IMR-90 (cell line): ENCODE measurements at regions not wholly inside any gene's neighbourhood (a gene's known extent, or its start where the extent isn't known, plus 50 kb on each side); places are given as distances from the start of the nearest gene placed in this dataset.

Experiments used
- ATAC-seq: fragments of 200-7000 bp; cut with Tn5 transposase; 2 replicates; pipeline ENCODE4 v1.9.1; 2020; ENCODE audit warnings: low read depth, mild to moderate bottlenecking, moderate library complexity
- BruUV-seq: library from RNA; stranded (reverse); fragments of 400-500 nt; replicated peaks from 2 replicates; lab custom pipeline; 2021; lab: Mats Ljungman, UMichigan
- CTCF ChIA-PET: fragments of 300-600 bp; formaldehyde crosslinking; extraction: SDS; loops from one replicate; lab custom pipeline; 2021; ENCODE audit warnings: antibody characterized with exemption; lab: Yijun Ruan, JAX
- POLR2A ChIA-PET: fragments of 300-600 bp; sonication (Branson Sonifier 250); formaldehyde crosslinking; loops from one replicate; lab custom pipeline; 2022; ENCODE audit warnings: antibody characterized with exemption; ENCODE audit not compliant: unreplicated experiment; lab: Charles Lee
- DNase-seq: peaks from one replicate; pipeline ENCODE4 v3.0.0; 2013
- H2AFZ ChIP-seq: replicated peaks from 2 replicates; pipeline ENCODE3; 2013; ENCODE audit warnings: low read length, mild to moderate bottlenecking; ENCODE audit not compliant: poor library complexity
- H2AK5ac ChIP-seq: 2 replicates; pipeline ENCODE4 v1.6.1; 2013; ENCODE audit warnings: low read depth, low read length, inconsistent platforms
- H2AK9ac ChIP-seq: replicated peaks from 2 replicates; pipeline ENCODE3; 2013; ENCODE audit warnings: mild to moderate bottlenecking, low read depth, low read length, moderate library complexity; ENCODE audit not compliant: poor library complexity
- H2BK120ac ChIP-seq: 2 replicates; pipeline ENCODE4 v1.6.1; 2013; ENCODE audit warnings: low read depth, low read length, inconsistent platforms
- H2BK15ac ChIP-seq: 3 replicates; pipeline ENCODE4 v1.6.1; 2013; ENCODE audit warnings: low read depth, low read length, inconsistent platforms
- H2BK20ac ChIP-seq: 2 replicates; pipeline ENCODE4 v1.6.1; 2013; ENCODE audit warnings: low read depth, mild to moderate bottlenecking, inconsistent platforms, low read length, moderate library complexity
- H2BK5ac ChIP-seq: 2 replicates; pipeline ENCODE4 v1.6.1; 2013; ENCODE audit warnings: mild to moderate bottlenecking, low read depth, low read length, inconsistent platforms; ENCODE audit not compliant: poor library complexity, severe bottlenecking
- H3K14ac ChIP-seq: replicated peaks from 2 replicates; pipeline ENCODE4 v1.6.1; 2013; ENCODE audit warnings: low read depth, low read length, inconsistent platforms
- H3K18ac ChIP-seq: 2 replicates; pipeline ENCODE4 v1.6.1; 2013; ENCODE audit warnings: low read depth, low read length, control low read depth
- H3K23ac ChIP-seq: 2 replicates; pipeline ENCODE4 v1.6.1; 2013; ENCODE audit warnings: low read depth, low read length, inconsistent platforms
- H3K27ac ChIP-seq: 2 replicates; pipeline ENCODE4 v1.5.1; 2013; ENCODE audit warnings: mild to moderate bottlenecking, control low read depth, low read length; ENCODE audit not compliant: insufficient read depth
- H3K27me3 ChIP-seq: 2 replicates; pipeline ENCODE4 v1.6.1; 2013; ENCODE audit warnings: low read length; ENCODE audit not compliant: control insufficient read depth, insufficient read depth
- H3K36me3 ChIP-seq: 2 replicates; pipeline ENCODE4 v1.6.1; 2013; ENCODE audit warnings: low read length, mixed read lengths; ENCODE audit not compliant: control insufficient read depth, insufficient read depth
- H3K4ac ChIP-seq: 2 replicates; pipeline ENCODE4 v1.6.1; 2013; ENCODE audit warnings: low read depth, low read length, inconsistent platforms
- H3K4me1 ChIP-seq: 2 replicates; pipeline ENCODE4 v1.6.1; 2013; ENCODE audit warnings: low read length, mixed read lengths; ENCODE audit not compliant: control insufficient read depth, insufficient read depth
- H3K4me2 ChIP-seq: 2 replicates; pipeline ENCODE4 v1.6.1; 2013; ENCODE audit warnings: low read depth, mild to moderate bottlenecking, control low read depth, low read length, moderate library complexity
- H3K4me3 ChIP-seq: 2 replicates; pipeline ENCODE4 v1.5.1; 2013; ENCODE audit warnings: low read depth, mild to moderate bottlenecking, control low read depth, low read length, moderate library complexity; ENCODE audit not compliant: insufficient read depth
- H3K56ac ChIP-seq: 2 replicates; pipeline ENCODE4 v1.6.1; 2013; ENCODE audit warnings: low read length, inconsistent platforms; ENCODE audit not compliant: insufficient read depth; ENCODE audit errors: extremely low read depth
- H3K79me1 ChIP-seq, 2 experiments: 2 replicates each; pipeline ENCODE4 v1.6.1; 2013; ENCODE audit warnings: low read length in 2 of 2, inconsistent platforms in 1 of 2, low read depth in 1 of 2
- H3K9ac ChIP-seq: 2 replicates; pipeline ENCODE4 v1.6.1; 2013; ENCODE audit warnings: low read depth, low read length, control low read depth
- H3K9me1 ChIP-seq: 2 replicates; pipeline ENCODE4 v1.6.1; 2013; ENCODE audit warnings: low read length, inconsistent platforms; ENCODE audit not compliant: insufficient read depth
- H3K9me3 ChIP-seq: 2 replicates; pipeline ENCODE4 v1.6.1; 2013; ENCODE audit warnings: low read length; ENCODE audit not compliant: control insufficient read depth, insufficient read depth
- H4K20me1 ChIP-seq: 2 replicates; pipeline ENCODE4 v1.6.1; 2013; ENCODE audit warnings: low read length, inconsistent platforms; ENCODE audit not compliant: insufficient read depth
- H4K5ac ChIP-seq: 2 replicates; pipeline ENCODE4 v1.6.1; 2013; ENCODE audit warnings: mild to moderate bottlenecking, low read depth, low read length, control low read depth
- H4K8ac ChIP-seq, 2 experiments: 2 replicates each; pipeline ENCODE4 v1.6.1; 2013; ENCODE audit warnings: low read depth in 2 of 2, low read length in 2 of 2, control low read depth in 1 of 2, inconsistent platforms in 1 of 2
- H4K91ac ChIP-seq: 2 replicates; pipeline ENCODE4 v1.6.1; 2013; ENCODE audit warnings: low read depth, low read length, inconsistent platforms; ENCODE audit not compliant: insufficient read depth
- BHLHE40 ChIP-seq: fragments of 150-350 bp; IDR thresholded peaks from 2 replicates; pipeline ENCODE4 v1.6.1; 2016; ENCODE audit warnings: mild to moderate bottlenecking, low read depth, low read length
- CEBPB ChIP-seq: IDR thresholded peaks from 2 replicates; pipeline ENCODE4 v1.6.1; 2012; ENCODE audit warnings: low read depth, low read length, improper control_type of control experiment
- CHD1 ChIP-seq: IDR thresholded peaks from 2 replicates; pipeline ENCODE4 v1.6.1; 2012; ENCODE audit warnings: low read depth, low read length, improper control_type of control experiment
- FOS ChIP-seq: fragments of 150-350 bp; IDR thresholded peaks from 2 replicates; pipeline ENCODE4 v1.6.1; 2016; ENCODE audit warnings: low read depth, low read length
- NFE2L2 ChIP-seq: fragments of 150-350 bp; IDR thresholded peaks from 2 replicates; pipeline ENCODE4 v1.6.1; 2016; ENCODE audit warnings: low read depth, mild to moderate bottlenecking, low read length
- POLR2A ChIP-seq: IDR thresholded peaks from 2 replicates; pipeline ENCODE4 v1.6.1; 2012; ENCODE audit warnings: mild to moderate bottlenecking, low read depth, low read length
- SMC3 ChIP-seq: fragments of 150-350 bp; IDR thresholded peaks from 2 replicates; pipeline ENCODE4 v1.6.1; 2016; ENCODE audit warnings: low read depth, mild to moderate bottlenecking, antibody characterized with exemption, low read length, moderate library complexity
- WGBS, 2 experiments: methylation state at CpG; one replicate each; pipeline versions ENCODE4 v1.1.5 to v1.1.7; 2013; ENCODE audit warnings: missing lambda C conversion rate in 2 of 2; ENCODE audit not compliant: insufficient read length in 1 of 2; ENCODE audit errors: extremely low coverage in 2 of 2; 5-methylcytosine and 5-hydroxymethylcytosine counted together
- dilution Hi-C: fragments of 300-500 bp; cut with HindIII; formaldehyde crosslinking; loops from one replicate; pipeline ENCODE4 v1.14.3; 2018; ENCODE audit warnings: low sequenced_read_pairs; ENCODE audit not compliant: unreplicated experiment
- in situ Hi-C: fragments of 300-500 bp; cut with MboI; formaldehyde crosslinking; loops from 3 replicates; pipeline ENCODE4 v1.14.3; 2019; ENCODE audit warnings: low sequenced_read_pairs, inconsistent platforms, mixed read lengths
- intact Hi-C: fragments of 100-400 bp; cut with micrococcal nuclease; formaldehyde crosslinking; loops from 2 replicates; pipeline ENCODE4 v1.10.0; 2022

DNA sequence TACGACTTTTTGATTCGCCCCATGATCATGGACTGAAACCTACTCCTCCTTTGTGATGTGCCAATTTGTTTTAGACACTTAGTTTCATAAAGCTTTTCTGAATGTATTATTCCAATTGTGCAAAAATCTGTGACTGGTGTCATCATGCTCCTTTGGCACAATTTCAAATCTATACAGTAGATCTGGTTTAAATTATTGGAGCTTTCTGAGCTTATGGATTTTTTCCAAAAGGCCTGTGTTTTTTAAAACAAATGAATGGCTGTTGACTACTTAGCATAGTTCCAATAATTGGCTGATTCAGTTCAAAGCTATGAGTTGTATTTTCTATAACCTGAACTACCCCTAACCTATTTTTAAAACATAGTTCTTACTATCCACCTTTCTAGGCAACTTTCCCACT is 282.7 kb downstream of the CNTN3 start:
- Histone ChIP-seq H3K9me3 (no peaks in the 10 kb centered on the region), H2AK5ac (no peak overlapping the region), H3K9ac (no peak overlapping the region), H3K56ac (no peak overlapping the region), H2AFZ (no peak overlapping the region), H2BK5ac (no peak overlapping the region), H2BK20ac (no peak overlapping the region), H2AK9ac (no peak overlapping the region), H2BK15ac (no peak overlapping the region), H4K91ac (no peak overlapping the region), H3K27me3 (no peaks in the 10 kb centered on the region), H4K8ac (no peak overlapping the region), H3K79me1 (no peaks in the 10 kb centered on the region), H3K4me3 (no peak overlapping the region), H2BK120ac (no peak overlapping the region), H3K4me1 (no peaks in the 10 kb centered on the region), H3K4me2 (no peak overlapping the region), H4K20me1 (no peaks in the 10 kb centered on the region), H3K36me3 (no peaks in the 10 kb centered on the region), H4K5ac (no peak overlapping the region), H3K18ac (no peak overlapping the region), H3K4ac (no peak overlapping the region), H3K27ac (no peak overlapping the region), H3K9me1 (no peaks in the 10 kb centered on the region), H3K14ac (no peak overlapping the region), H3K23ac (no peak overlapping the region)
- TF ChIP-seq NFE2L2 (no peak), CEBPB (no peak), BHLHE40 (no peak), SMC3 (no peak), CHD1 (no peak), POLR2A (no peak), FOS (no peak)
- dilution Hi-C loops (no loop called here), in situ Hi-C loops (no loop called here), intact Hi-C loops (no loop called here)
- DNase-seq: no peak
- BruUV-seq: no TSS peak
- ChIA-PET CTCF (no interaction called here), POLR2A (no interaction called here)
- no peak for ATAC-seq
- no CpG with 5 or more reads among the region's 2 CpGs for WGBS, 2 experiments
